GM19395 (cell line): ENCODE measurements at regions not wholly inside any gene's neighbourhood (a gene's known extent, or its start where the extent isn't known, plus 50 kb on each side); places are given as distances from the start of the nearest gene placed in this dataset.

ENCODE experiments used
- ATAC-seq: cut with Tn5 transposase; IDR thresholded peaks from one replicate; pipeline ENCODE4 v1.9.1; 2021; ENCODE audit warnings: mild to moderate bottlenecking, moderate library complexity; ENCODE audit not compliant: unreplicated experiment

DNA sequence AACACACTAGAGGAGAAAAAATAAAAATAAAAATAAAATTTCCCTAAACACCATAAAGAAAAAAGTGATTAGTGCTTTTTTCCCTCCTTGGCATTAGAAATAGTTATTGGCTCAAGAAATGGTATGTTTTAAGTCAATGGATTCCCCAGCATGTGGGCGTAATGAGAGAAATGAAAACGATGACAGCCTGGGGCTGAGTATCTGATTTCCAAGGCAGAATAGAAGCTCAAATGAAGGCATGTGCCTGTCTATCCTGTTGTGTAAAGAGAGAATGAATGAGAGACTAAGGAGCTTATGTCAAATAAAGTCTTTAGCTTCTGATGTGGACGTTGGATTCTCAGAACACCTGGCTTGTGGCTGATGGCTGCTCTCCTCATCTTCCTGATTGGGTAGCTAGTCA is 1408.4 kb upstream of the TMEM132C start:
- no peak for ATAC-seq

DNA sequence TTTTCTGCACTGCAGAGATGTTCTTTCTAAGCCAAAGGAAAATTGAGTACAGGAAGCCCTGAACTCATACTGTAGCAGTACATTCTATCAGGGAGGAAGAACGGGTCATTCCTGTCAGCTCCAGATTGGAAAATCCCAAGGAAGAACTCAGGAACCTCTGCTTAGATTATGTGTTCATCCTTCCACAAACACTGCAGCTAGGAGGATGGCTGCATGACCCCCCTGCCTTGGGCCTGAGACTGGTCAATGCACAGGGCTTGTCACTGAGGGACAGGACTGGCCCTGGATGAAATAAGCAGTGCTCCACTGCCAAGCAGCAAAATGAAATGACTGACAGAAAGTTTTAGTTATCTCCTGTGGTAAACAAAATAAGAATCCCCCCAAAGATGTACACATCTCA is 1406.8 kb upstream of the TMEM132C start:
- no peak for ATAC-seq

DNA sequence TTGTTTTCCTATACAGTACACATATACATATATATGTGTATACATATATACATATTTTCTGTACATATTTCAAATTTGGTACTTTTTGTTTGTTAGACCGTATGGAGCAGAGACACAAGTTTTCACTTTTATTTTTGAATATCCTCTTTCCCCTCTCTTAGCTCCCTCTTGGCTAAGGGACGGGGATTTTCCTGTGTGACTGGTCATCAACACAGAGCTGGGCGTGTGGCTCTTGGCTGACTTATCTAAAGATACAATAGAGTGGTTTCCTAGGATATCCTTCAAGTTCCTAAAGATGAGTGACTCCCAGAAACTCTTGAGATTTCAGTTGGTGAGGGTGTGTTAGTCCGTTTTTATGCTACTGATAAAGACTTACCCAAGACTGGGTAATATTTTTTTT is 1404.5 kb upstream of the TMEM132C start:
- no peak for ATAC-seq

DNA sequence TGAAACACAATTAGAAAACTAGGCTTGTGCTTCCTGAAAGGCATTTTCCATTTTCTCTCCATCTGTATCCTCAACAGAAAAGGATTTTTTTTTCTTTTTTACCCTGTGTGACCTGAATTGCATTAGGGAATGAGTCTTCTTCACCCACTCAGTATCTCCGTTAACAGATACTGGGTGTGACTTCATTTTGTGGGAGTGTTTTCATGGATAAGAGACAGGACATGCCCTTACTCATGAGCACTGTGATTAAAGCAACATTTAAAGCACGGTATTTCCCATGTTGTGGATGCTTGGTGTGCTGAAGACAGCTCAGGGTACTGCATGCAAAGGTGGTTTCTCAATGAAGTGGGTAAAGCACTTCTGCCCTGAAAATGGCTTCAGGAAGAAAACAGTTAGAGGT is 1397.3 kb upstream of the TMEM132C start:
- ATAC-seq = no peak

DNA sequence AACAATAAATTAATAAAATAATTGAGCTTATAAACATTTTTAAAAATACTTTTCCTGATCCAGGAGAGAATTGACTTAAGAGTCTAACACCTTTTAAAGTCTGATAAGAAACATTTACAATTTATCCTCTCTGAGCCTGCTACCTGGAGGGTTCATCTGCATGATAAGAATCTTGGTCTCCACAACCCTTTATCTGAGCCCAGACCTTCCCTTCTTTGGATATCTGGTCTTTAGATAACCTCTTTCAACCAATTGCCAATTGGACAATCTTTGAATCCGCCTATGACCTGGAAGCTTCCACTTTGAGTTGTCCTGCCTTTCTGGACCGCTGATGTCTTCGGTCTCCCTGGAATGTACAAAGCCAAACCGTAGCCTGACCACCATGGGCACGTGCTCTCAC is 1393.3 kb upstream of the TMEM132C start:
- no peak for ATAC-seq

DNA sequence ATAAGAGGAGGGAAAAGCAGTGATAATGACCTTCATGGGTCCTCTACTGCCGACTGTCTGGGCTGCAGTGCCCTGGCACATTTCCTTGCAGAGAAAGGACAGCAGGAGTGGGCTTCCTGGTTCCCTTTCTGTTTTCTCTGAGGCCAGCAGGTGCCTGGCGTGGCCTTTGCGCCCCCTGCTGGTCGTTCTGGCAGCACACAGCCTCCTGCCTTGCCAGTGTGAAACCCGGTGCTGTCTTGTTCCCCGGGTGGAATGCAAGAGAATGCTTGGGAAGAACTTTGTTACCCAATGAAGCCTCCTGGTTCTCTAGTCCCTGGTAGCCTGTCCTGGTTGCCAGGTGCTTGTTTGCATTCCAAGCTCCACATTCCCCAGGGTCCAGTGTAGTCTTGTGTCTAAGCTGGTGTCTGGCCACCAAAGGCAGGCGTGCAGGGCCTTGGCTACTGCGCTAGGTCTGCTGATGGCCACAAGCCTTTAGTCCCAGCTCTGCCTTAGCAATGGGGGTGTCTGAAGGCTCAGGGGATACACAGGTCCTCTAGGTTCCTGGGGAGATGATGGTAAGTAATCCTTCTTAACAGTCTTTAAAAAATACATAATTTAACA is 1392.4 kb upstream of the TMEM132C start:
- ATAC-seq = peak; percentile 97

DNA sequence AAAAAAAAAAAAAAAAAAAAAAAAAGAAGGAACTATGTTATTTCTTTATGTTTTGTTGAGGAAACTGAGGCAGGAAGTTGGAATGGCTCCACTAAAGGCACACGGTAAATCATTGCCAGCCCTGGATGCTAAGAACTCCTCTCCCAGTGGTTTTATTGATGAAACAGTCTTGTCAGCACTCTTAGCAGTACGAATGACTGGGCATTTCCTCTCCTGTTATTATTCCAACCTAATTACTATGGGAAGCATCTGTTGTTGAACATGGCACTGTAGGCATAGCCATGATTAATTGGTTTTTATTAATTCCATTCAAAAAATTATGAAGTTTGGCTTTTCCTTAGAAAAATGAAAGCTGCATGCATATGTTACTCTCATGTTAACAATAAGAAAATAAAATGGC is 1387.1 kb upstream of the TMEM132C start:
- ATAC-seq = no peak

DNA sequence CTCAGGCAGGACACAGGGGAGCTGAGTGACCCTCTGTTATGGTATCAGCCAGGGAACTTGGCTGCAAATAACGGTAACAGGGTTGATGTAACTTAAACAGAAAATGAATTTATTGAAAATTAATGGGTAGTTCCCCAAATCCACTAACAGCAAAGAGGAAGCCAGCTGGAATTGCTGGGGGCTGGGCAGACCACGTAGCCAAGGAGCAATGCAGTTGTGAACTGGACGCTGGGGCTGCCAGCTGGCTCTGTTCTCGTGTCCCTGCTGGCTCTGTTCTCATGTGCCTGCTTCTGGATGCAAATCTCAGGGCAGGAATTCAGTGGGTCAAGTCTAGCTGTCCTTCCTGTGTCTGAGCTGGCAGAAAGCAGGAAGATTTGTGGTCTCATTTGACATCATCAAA is 1383.3 kb upstream of the TMEM132C start:
- ATAC-seq = no peak

DNA sequence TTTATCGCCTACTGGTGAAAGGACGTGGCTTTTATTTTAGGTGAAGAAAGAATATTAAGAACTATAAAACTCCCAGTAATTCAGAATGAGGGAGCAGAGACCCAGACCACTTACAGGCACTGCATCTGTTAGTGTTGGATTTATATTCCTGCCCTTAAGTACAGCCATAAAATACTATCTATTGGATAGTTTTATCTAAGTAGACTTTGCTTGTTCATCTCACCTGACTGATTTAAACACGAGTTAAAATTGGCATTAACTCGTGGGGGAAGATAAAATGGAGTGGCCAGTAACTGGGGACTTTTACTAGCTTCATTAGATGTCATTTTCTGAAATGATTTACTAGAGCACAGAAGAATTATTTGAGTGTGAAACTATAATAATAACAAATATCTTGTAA is 1377.5 kb upstream of the TMEM132C start:
- ATAC-seq = no peak

DNA sequence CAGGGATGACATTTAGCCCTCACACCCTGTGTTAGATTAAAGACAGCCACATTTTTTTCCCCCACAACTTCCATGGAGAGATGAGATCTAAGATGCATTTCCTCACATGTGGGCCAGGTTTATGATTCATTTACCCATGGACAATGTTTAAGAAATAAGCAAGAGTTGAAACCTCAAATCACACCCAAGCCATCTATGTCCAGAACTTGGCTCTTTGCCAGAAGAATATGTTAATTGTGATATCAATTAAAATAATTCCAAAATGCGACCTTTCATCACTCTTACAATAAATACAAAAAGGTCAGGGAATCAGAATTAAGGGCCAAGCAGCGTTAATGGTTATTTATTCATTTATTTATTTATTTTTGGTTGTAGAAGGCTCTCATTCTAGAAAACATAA is 1376.9 kb upstream of the TMEM132C start:
- no peak for ATAC-seq

DNA sequence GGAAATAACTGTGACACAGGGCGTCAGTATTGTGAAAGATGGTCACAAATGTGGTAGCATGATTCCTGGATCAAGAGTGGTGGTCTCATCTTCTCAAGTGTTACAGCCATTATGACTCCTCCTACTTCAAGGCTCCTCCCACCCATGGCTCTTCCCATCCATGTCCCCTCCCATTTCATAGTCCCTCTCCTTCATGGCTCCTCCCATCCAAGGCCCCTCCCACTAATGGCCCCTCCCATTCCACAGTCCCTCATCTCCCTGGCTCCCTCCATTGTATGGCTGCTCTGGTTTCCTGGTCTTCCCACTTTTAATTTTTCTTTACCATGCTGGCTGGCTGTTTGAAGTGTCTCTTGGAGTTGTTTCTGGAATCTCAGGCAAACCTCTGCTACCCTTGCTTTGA is 1375.2 kb upstream of the TMEM132C start:
- no peak for ATAC-seq

DNA sequence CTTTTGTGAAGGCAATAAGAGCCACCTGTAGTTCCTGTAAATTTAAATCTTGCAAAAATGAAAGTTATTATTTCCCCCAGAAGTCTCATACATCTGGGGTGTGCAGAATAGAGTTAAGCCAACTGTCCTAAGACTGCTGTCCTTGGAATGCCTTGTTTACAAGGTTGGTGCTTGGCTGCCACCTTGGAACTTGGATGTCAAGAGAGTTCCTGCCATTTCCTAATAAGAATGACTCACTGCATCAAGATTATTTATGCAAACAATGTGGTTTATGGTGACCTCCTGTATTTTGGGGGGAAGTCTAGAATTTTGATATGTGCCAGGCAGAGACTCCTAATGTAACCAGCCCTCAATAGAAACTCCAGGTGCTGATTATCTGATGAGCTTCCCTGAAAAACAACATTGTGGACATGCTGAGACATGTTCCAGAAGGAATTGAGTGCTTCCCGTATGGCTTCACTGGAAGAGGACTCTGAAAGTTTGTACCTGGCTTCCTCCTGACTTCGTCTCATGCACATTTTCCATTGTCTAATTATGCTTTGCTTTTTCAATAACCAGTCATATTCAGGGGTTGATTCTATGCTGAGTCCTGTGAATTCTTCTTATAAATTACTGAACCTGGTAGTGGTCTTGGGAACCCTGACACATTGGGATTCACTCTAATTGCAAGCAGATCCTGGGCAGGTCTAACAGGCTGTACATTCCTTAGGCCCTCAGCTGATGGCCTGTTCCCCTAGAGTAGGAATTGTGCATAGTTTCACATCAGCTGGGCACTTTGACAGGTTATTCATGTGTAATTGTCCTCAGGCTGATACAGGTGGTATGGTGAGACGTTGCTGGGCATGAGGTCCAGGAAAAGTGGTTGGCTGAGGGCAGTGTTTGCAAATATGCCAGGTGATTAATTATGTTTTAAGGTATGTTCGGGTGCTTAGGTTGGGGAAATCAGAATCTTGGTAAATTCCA is 1370.7 kb upstream of the TMEM132C start:
- ATAC-seq = no peak

DNA sequence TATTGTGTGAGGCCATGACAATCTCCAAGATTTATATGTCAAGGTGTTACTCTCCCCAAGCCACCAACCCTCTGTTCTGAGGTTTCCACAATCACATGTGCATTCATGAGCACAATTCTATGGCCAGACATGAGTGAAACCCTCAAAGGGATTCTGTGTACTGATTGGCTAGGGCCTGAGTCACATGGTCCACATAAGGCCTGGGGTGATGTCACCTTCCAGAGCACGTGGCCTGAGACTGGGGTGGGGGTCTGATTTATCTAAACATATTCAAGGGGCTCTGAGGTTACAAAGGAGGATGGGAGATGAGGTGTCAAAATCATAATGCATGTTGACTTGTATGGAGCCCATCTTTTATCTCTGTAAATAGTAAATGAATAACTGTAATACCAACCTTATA is 1369.9 kb upstream of the TMEM132C start:
- no peak for ATAC-seq

DNA sequence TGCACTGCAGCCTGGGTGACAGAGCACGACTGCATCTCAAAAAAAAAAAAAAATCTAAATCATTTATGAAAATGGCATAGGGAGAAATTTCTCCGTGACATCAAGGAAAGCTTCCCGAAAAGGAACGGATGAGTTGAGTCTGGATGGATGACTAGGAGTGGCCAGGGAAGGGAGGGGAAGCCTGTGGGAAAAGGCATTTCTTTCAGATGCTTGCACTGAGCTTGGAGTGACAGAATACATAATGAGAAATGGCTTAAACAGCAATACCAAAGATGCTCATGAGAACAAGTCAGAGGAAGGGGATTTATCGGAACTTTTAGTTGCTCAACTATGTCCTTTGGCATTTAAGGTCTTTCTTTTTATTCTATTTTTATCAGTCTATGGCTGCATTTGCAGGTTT is 1369.2 kb upstream of the TMEM132C start:
- ATAC-seq = no peak

DNA sequence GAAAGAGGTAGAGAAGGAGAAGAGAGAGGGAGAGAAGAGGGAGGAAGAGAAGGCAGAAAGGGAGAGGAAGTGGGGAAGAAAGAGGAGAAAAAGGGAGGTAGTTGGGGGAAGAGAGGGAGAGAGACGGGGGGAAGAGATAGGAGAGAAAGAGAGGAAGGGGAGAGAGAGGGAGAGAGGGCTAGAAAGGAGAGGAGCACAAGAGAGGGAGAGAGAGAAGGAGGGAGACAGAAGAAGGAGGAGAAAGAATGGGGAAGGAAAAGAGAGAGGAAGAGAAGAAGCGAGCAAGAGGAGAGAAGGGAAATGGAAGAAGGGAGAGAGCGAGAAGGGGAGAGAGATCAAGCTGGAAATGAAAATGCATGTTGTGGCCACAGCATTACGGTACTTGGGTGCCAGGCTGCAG is 1368.4 kb upstream of the TMEM132C start:
- no peak for ATAC-seq

DNA sequence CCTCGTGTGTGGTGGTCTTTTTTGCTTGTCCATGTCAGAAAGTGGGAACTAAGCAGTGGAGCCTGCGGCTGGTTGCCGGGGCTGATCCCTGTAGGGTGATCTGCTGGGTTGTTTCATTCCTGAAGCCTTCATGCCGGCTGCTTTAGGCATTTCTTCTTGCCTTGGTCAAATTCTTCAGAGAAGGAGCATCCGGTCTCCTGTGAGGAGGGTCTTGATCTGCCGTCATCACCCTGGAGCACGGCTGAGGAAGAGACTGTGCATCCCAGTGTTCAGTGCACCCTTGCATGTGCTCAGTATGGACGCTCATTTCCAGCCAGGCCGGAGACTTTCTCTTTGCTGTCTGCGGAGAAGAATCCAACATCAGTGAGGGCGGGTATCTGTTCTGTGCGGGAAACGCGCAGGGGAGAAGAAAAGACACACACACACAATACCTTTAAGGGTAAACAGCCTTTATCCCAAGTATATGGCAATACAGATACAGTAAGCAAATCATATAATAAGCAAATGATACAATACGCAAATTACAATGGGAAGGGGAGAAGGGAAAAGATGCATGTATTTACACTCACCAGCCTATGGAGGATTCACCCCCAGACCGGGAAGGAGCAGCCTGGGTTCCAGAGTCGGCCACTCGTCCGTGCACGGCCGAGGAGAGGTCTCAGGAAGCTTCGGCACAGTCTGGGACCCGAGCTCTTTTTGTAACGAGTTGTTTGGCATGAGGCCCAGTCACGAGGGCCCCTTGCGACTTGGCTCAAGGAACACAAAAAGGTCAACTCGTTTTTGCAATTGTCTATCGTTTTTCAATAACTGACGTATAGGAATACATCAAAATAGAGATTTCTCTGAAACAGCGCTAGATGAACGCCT is 1366.8 kb upstream of the TMEM132C start:
- ATAC-seq = no peak

DNA sequence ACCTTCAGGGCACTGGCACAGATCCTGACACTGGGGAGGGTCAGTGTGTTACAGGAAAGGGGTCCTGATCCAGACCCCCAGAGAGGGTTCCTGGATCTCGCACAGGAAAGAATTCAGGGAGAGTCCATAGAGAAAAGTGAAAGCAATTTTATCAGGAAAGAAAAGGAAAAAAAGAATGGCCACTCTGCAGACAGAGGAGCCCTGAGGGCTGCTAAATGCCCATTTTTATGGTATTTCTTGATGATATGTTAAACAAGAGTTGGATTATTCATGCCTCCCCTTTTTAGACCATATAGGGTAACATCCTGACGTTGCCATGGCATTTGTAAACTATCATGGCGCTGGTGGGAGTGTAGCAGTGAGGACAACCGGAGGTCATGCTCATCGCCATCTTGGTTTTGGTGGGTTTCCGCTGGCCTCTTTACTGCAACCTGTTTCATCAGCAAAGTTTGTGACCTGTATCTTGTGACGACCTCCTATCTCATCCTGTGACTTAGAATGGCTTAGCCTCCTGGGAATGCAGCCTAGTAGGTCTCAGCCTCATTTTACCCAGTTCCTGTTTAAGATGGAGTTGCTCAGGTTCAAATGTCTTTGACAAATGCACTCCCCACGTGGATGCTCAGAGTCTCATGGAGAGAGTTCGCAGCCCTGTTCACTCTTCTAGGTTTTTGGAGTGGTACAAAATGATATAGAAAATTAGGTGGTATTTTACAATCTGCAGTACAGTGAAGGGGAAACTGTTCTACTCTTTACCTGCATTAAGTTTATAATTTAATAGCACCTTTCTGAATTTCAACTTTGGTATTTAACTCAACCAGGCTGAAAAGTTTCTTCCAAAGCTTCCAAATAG is 1363.7 kb upstream of the TMEM132C start:
- no peak for ATAC-seq

DNA sequence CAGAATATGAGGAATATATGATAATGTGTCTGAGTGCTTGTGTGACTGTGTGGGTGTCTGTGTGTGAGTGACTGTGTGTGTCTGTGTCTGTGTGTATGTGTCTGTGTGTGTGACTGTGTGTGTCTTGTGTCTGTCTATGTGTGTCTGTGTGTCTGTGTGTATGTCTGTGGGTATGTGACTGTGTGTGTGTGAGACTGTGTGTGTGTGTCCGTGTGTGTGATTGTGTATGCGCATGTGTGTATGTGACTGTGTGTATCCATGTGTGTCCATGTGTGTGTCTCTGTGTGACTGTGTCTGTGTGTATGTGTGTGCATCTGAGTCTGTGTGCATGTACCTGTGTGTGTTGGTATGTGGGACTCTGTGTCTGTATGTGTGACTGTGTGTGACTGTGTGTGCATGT is 1361.2 kb upstream of the TMEM132C start:
- ATAC-seq = no peak

DNA sequence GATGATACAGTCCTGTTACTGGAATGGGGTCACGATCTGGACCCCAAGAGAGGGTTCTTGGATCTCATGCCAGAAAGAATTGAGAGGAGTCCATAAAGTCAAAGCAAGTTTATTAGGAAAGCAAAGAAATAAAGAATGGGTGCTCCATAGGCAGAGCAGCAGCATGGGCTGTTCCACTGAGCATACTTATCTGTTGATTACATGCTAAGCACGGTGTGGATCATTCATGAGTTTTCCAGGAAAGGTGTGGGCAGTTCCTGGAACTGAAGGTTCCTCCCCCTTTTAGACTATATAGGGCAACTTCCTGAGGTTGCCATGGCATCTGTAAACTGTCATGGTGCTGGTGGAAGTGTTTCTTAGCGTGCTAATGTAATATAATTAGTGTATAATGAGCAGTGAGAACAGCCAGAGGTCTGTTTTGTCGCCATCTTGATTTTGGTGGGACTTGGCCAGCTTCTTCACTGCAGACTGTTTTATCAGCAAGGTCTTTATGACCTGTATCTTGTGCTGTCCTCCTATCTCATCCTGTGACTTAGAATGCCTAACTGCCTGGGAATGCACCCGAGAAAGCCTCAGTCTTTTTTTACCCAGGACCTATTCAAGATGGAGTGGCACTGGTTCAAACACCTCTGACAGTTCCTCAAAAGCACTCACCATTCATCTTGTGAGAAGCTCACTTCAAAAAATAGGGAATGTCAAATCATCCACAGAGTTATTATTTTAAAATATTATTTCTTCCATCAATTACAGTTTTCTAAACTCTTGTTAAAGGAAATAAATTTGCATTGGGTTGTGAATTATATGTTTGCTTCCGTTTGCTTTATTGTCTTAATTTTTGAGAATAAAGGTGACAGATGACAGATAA is 1358.8 kb upstream of the TMEM132C start:
- no peak for ATAC-seq

DNA sequence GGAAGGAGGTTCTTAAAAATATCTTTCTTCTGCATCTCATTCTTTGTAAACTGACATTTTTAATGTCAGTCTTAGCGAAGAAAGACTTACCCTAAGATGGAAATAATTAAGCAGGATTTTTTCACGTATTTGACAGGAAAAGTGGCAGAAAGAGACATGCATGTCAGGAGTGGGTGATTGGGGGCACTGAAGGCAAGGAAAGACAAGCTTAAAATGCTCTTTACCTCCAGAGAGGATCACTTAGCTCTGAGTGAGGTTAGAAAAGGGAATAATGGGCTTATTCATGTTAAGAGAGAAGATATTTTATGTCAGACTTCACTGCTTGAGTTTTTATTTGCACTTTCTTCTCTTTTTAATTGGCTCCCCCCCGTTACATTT is 1358.2 kb upstream of the TMEM132C start:
- no peak for ATAC-seq
